Kidney capillary endothelial cell (primary cell): ENCODE measurements at regions not wholly inside any gene's neighbourhood (a gene's known extent, or its start where the extent isn't known, plus 50 kb on each side); places are given as distances from the start of the nearest gene placed in this dataset.

ENCODE experiments used
- DNase-seq: peaks from one replicate; pipeline ENCODE4 v3.0.0-alpha.2; 2018; ENCODE audit warnings: low spot score

- no peak for DNase-seq
Observed at GRCh38 chr2:120936476-120937334, 201.0 kb downstream of the GLI2 start.

GRCh38 chr2:120937686-120938044 is 202.0 kb downstream of the GLI2 start:
- no peak for DNase-seq

GRCh38 chr2:120938045-120938771 is 202.5 kb downstream of the GLI2 start:
- DNase-seq: no peak

GRCh38 chr2:120939595-120940318 is 204.1 kb downstream of the GLI2 start:
- no peak for DNase-seq

- no peak for DNase-seq
Observed at GRCh38 chr2:120940319-120940696, 204.6 kb downstream of the GLI2 start.

- DNase-seq: no peak
Observed at GRCh38 chr2:120940726-120941256, 205.1 kb downstream of the GLI2 start.

- DNase-seq: no peak
Observed at GRCh38 chr2:120941571-120942120, 206.0 kb downstream of the GLI2 start.

GRCh38 chr2:120942658-120943057 is 207.0 kb downstream of the GLI2 start:
- no peak for DNase-seq

GRCh38 chr2:120943403-120944034 is 207.9 kb downstream of the GLI2 start:
- DNase-seq: no peak

- no peak for DNase-seq
Observed at GRCh38 chr2:120944575-120944974, 208.9 kb downstream of the GLI2 start.

GRCh38 chr2:120945091-120945490 is 209.4 kb downstream of the GLI2 start:
- DNase-seq: no peak

- DNase-seq: no peak
Observed at GRCh38 chr2:120945832-120946499, 210.3 kb downstream of the GLI2 start.

GRCh38 chr2:120947327-120947726 is 211.7 kb downstream of the GLI2 start:
- no peak for DNase-seq

GRCh38 chr2:120947982-120948661 is 212.5 kb downstream of the GLI2 start:
- no peak for DNase-seq

- no peak for DNase-seq
Observed at GRCh38 chr2:120948662-120949011, 213.0 kb downstream of the GLI2 start.

- no peak for DNase-seq
Observed at GRCh38 chr2:120949027-120949956, 213.6 kb downstream of the GLI2 start.

GRCh38 chr2:120949957-120950590 is 214.4 kb downstream of the GLI2 start:
- DNase-seq: no peak

GRCh38 chr2:120951693-120952092 is 216.0 kb downstream of the GLI2 start:
- no peak for DNase-seq

GRCh38 chr2:120952318-120952717 is 216.7 kb downstream of the GLI2 start:
- no peak for DNase-seq
